Suprapubic skin (tissue), 4 donors: ENCODE measurements at regions not wholly inside any gene's neighbourhood (a gene's known extent, or its start where the extent isn't known, plus 50 kb on each side); places are given as distances from the start of the nearest gene placed in this dataset.

Source experiments
- CTCF ChIP-seq, 2 donors: fragments of 200-600 bp in 1 of 2; fragments of 450-650 bp in 1 of 2; sonication (generic) in 1 of 2; IDR thresholded peaks; one replicate each; pipeline ENCODE4 v1.5.1; 2016 to 2019; ENCODE audit warnings: antibody characterized with exemption in 2 of 2, mild to moderate bottlenecking in 1 of 2, moderate library complexity in 1 of 2
- POLR2A ChIP-seq, 2 donors: fragments of 450-650 bp; IDR thresholded peaks; one replicate each; pipeline ENCODE4 v1.6.1; 2017; ENCODE audit warnings: antibody characterized with exemption in 2 of 2, mild to moderate bottlenecking in 2 of 2, moderate library complexity in 2 of 2
- POLR2AphosphoS5 ChIP-seq, 3 donors: sonication (generic); formaldehyde crosslinking; IDR thresholded peaks; one replicate each; pipeline ENCODE4 v1.6.1; 2017; ENCODE audit warnings: antibody characterized with exemption in 3 of 3

GRCh38 chr12:17763366-17763765 lies 326.6 kb downstream of the RERGL start:
- TF ChIP-seq POLR2A (IDR thresholded peaks at IDR 0.05) (no peak), POLR2AphosphoS5 (IDR thresholded peaks at IDR 0.05) (no peak), CTCF (IDR thresholded peaks at IDR 0.05) (no peak)
